ENCODE measurements at regions not wholly inside any gene's neighbourhood (a gene's known extent, or its start where the extent isn't known, plus 50 kb on each side); places are given as distances from the start of the nearest gene placed in this dataset.

DNA sequence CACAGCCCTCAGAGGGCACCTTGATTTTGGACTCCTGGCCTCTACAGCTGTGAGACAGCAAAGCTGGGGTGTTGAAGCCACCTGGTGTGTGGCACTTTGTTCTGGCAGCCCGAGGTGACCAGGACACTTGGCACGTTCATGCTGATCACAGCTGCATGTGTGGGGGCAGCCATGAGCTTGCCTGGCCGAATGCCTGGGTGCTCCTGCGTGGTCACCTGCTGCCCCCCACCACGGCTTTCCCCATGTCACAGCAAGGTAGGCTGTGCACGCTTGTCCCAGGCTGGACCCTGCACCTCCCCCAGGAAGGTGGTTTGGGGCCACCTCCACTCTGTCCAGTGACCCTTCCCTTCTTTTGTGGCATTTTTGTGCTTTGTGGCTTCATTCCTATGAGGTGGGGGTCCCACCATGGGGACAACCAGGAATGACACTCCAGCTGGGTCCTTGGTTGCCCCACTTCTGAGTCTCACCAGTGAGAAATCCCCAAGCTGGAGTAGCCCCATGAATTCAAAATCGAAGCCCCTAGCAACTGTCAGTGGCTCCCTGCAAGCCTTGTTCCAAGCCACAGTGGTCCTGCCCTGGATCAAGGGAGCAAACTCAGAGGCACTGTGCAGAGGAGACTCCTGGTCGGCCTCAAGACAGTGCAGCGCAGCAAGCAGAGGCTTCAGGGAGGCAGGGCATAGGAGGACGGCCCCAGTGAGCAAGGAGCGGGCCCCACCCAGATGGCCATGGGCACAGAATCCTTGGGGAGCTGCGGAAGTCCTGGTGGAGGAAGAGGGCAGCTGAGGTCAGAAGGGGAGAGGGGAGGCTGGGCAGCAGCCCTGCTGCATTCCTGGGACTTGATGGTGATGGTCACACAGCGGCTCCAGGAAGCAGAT is 121.4 kb upstream of the HS6ST1 start:
- DNase-seq, result no peak

DNA sequence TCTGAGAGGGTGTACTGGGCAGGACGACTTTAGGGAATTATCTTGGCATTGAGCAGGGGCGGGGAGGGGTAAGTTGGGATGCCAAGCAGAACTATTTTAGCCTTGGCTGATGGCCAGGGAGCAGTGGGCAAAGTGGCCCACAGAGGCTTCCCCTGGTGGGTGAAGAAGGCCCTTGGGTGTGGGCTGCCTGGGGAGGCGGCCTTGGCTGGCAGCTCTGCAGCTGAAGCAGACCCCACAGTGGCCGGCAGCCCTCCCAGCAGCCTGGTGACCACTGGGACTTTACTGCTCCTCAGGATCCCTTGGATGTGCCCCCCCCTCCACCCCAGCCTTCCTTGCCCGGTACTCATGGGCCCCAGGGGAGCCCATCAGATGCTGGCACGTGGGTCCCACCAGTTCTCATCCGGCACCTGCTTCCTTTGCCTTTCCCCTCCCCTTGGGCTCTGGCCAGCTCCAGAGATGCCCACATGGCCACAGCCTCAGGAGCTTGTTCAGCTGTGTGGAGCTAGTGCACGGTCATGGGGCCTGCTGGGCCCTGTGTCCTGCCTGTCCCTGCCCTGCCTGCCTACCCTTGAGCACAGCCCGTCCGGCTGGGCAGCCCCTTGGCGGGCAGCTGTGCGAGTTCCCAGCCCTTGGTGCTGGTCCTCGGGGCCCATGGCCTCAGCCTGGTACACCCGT is 122.1 kb upstream of the HS6ST1 start:
- DNase-seq, result no peak

DNA sequence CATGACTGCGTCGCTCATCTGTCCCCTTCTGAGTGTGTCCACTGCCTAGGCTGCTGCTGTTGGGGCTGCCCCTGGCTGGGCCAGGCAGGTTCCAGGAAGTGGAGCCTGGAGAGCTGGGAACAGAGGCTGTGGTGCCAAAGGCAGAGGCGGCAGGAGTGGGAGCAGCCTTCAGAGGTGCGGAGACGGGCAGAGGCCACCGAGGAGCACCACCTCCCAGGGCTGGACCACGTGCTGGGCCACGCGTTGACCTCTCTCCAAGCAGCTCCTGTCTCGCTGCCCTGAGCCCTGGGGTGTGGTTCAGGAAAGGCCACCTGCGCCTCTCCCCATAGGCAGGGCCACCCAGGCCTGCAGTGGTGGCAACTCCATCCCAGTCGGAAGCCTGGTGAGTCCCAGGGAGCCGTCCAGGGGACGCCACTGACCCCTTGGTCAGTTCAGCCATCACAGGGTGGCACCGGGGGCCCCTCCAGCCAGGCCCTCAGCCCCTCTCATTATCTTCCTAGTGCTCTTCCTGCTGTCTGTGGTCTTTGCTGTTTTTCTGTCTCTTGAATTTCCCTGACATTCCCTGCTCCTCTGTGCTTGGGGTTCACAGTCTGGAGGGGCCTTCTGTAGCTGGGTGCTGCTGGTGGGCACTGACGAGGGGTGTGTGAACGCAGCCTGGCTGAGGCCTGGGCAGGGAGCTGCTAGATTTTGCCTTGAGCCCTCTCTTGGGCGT is 122.8 kb upstream of the HS6ST1 start:
- no peak for DNase-seq

DNA sequence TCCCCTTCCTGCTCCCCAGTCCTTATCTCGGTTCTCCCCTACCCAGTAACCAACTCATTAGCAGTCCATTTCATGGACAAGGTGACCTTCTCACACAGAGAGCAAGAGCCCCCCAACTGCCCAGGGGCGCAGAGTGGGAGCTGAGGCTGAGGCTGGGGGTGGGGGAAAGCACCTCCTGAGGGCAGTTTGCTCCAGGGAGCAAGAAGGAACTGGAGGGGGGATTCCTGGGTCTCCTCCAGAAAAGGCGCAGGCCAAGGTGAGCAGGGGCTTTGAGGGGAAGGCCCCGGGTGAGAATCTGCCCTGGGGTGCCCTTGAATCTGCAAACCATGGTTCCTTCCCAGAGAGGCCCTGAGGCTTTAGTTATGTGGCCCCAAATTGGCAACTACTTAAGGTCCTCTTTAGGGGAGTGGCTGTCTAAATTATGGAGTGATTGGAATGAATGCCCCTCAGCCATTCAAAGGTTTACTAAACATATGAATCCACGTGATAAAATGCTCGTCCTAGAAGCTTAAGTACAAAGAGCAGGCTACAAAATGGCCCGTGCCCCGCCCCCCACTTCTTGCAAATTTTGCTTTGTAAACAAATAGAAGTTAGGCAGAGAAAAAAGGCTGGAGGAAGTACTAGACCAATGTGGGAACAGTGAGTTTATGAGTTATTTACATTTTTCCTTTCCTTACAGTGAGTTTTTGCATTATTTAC is 123.5 kb upstream of the HS6ST1 start:
- DNase-seq, result no peak

DNA sequence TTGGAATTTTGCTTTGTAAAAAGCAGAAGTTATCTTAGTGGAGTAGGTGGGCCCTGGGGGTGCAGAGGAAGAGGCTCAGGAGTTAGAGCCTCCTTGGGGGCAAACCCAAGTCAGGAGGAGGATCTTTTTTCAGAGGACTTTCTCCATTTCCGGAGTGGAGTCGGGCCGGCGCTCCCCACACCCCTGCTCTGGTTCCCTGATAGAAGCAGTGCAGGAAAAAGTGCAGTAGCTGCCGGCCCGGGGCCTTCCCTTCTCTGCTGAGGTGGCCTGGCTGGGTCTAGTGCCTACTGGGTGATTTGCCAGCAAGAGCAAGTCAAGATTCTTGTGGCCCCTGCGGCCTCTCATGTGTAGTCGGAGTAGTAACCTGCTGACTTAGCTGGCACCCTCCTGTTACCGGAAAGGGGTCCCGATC is 124.2 kb upstream of the HS6ST1 start:
- DNase-seq, result no peak

DNA sequence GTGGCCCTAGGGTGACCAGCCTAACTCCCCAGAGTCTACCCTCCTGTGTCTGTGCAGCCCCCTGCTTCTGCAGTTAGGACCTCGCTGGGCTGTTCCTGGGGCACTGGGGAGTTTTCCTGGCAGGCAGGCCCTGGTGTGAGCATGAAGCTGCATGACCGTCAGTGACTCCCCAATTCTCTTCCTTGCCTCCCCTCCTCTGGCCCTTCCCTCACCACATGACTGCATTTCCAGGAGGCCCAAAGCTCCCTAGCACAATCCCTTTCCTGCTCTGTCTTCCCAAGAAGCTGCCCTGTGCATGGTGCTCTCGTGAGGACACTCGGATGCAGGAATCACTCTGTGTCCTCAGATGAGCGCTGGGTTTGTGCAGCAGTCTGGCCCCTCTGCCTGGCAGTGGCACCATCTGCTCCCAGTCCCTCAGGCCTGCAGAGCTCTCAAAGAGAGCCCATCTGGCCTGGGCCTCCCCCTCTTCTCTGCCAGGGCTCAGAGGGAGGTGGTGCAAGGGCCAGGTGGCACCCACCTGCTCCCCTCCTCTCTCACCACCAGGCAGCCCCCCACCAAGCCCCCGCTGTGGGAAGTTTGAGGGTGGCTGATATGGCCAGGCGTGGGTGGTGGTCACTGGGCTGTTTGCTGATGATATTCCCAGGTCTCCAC is 125.6 kb upstream of the HS6ST1 start:
- DNase-seq, result no peak

DNA sequence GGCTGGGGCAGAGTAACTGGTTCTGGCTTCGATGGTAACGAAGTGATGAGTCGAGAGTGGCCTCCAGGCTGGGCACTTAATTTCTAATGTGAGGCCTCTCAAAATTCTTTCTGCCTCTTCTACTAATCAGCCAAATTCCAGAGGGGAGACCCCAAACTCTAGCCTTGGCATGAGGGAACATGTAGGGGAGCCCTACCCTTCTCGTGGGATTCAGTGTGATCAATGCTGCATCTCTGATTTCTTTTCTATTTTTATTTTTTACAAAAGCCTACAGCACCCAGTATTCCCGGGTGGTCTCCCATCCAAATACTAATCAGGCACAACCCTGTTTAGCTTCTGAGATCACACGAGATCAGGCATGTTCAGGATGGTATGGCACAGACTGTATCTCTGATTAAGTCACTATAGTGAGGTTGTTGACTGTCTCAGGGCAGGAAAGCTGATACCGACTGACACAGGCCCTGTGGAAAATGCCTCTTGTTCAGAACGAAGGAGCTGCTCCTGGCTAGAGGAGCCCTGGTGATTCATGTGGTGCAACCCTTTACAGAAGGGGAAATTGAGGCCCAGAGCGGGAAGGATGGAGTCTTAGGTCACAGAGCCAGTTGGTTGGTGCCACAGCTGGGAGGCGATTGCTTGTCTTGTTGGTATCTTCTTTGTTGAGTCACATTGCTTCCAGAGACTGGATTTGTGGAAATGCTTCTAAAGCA is 126.3 kb upstream of the HS6ST1 start:
- DNase-seq, result no peak

DNA sequence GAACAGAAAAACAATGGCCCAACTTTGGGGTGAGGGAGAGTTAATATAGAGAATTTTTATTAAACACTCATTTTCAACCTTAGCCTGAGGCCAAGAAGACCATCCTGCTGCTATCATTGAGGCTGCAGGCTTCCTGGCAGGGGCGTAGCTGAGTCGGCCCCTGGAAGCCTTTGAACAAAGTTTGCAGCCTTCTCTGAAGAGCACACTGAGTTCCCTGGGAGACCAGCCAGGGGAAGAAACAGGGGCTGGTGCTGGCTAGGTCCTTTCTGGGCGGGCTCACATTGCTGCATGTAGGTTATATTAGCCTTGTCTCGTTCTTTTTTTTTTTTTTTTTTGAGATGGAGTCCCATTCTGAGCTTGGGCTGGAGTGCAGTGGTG is 126.8 kb upstream of the HS6ST1 start:
- DNase-seq, result no peak

DNA sequence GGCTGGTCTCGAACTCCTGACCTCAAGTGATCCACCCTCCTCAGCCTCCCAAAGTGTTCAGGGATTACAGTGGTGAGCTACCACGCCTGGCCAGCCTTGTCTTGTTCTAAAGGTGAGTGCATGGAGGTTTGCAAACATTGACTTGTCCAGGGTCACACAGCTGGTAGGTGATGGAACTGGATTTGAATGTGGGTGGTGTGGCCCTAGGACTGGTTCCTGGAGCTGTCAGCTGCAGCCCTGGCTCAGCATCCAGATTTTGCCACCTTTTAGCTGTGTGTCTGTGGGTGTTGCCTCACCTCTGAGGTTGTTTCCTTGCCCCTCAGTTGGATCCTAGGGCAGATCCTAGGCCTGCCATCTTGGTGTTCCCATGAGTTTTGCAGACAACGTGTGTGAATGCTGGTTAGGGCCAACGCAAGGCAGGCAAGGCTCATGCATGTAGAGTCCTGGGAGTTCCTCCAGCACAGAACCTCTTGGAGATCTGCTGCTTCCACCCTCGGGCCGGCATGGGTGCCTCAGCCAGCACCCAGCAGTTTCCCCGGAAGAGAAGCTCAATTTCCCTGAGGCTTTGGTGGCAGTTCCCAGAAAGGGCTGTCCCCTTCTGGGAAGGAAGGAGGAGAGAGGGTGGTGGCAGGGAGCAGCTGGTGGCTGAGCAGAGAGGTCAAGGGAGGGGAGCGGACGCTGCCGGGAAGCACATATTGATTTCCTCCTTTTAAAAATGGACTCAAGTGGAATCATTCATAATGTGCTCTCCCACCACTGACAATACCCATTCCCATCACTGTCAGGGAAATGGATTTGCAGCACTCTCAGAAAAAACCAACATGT is 127.6 kb upstream of the HS6ST1 start:
- peak; percentile 1 for DNase-seq

DNA sequence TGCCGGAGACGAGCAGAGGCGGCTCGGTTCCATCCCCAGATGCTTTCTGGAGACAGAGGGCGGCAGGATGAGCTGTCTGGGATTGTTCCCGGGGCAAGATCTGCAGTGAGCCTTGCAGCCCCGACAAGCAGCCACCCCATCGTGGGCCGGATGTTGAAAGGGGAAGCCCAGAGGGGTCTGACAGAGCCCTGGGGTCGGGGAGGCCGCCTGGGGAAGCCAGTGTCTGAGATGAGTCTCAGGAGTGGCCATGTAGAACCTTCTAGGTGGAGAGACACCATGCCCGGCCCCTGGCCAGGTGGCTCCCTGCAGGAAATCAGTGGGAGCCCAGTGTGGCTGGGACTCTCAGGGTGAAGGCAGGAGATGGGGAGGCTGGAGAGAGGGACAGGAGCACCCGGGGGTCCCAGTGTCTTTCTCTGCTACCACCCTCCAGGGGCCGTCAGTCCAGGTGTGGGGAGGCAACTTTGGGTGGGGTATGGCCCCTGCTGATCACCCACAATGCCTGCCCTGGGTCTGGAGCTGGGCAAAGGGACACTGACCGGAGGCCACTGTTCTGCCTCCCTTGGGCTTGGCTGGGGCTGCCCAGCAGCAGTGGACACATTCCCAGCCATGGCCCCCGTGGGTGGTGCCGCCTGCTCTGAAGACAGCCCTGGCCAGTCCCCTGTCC is 128.3 kb upstream of the HS6ST1 start:
- DNase-seq, result no peak

DNA sequence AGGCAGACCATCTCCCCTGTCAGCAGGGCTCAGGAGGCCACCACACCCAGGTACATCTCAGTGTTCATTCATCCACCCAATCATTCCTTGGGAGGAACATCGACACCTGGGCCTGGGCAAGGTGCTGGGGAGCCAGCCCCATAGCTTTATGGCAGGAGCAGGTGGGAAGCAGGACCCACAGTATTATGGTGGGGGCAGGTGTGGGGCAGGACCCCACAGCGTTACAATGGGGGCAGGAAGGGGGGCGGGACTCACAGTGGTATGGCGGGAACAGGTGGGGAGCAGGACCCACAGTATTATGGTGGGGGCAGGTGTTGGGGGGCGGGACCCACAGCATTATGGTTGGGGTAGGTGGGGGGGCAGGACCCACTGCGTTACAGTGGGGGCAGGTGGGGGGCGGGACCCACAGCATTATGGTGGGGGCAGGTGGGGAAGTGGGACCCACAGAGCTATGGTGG is 128.9 kb upstream of the HS6ST1 start:
- no peak for DNase-seq

DNA sequence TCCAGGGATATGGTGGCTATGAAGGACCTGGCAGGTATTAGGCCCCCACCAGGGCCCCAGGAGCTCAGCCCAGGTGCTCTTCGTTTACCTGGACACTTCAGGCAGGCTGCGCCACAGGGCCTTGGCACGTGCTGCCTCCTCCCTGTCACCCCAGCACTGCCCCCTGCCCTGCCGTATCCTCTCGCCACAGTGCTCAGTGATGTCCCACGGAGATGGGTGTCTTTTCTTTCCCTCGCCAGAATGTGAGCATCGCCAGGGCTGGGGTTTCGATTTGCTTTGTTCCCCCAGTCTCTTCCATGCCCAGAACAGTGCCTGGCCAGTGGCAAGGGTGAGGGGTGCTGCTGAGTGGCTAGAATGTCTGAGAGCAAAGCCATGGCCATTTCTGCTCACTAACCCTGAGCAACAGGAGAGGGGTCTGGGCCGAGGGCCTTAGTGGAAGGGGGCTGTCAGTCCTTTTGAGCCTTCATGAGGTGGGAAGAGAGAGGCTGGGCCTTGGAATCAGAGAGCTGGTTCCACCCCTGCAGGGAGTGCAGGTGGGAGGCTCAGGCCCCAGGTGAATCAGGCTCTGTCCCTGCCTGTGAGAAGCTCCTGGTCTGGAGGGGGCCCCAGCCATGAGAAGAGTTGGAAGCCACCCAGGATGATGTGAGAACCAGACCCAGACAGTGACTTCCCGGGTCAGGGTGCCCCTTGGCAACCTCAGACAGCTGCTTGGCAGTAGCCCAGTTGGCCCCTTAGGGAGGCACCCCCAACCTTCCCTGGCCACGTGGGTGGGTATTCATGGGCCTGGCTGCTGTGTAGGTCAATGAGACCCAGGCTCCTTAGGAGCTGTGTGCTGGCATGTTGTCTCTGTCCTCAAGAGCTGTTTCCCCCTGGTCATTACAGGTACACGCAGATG is 129.9 kb upstream of the HS6ST1 start:
- DNase-seq, result no peak

DNA sequence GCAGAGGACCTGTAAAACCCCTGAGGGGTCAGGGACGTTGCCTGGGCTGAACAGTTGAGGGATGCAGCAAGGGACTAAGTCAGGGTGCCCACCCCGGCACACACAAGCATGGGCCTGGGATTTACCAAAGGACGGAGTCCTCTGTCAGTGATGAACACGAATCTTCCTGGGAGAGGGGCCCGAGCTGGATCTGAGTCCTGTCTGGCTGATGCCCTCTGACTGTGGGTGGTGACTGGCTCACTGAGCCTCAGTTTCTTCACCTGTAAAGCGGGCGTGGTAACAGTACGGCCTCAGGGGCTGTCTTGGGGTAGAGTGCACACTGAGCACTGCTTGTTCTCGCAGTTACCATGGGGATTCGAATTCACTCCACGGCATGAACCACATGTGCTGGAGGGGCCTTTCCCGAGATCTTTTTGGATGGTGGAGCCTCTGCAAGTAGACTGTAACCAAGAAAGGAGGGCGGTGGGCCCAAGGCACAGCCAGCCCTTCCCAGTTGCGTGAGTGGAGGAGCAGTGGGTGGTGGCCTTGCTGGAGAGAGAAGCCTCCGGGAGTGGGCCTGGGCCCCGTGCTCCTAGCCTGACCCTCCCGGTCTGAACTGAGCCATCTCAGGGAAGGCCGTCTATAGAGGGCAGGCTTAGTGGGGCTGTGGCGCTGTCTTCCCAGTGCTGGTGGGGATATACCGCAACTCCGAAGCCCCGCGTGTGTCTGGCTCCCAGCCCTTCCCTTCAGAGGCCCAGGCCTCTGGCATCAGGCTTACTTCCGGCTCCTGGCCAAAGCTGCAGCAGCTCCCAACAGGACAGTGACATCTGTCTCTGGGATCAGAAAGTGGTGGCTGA is 130.8 kb upstream of the HS6ST1 start:
- no peak for DNase-seq

DNA sequence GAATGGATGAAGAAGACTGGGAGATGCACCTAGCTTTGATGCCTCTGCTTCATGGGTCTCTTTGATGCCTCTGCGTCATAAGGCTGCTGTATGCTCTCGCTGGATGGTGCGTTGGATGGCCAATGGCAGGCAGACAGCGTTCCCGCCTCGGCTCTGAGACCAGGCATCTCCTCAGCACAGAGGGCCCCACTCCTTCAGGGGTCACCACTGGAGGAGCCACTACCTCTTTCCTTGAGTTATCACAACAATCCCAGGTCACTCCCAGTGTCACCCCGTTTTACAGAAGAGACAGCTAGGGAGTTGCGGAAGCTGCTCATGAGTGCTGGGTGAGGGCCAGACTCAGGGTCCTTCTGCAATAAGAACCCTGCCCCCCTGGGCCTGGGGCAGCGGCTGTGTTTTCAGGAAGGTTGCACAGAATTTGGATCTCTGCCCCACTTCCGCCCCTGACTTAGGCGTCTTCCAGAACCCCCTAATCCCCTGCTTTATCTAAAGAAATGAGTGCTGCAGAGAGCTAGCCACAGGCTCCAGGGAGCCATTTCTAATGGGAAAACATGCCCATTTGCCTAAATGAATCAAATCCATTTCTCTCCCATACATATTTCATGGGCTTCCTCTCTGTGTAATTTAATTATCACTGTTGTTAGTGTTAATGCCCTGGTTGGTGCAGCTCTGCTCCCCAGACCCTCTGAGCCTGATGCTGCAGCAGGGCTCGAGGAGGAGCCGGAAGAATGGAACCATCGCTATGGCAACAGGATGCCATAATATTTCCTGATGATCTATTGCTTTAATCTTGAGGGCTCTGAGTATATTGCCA is 131.8 kb upstream of the HS6ST1 start:
- no peak for DNase-seq

DNA sequence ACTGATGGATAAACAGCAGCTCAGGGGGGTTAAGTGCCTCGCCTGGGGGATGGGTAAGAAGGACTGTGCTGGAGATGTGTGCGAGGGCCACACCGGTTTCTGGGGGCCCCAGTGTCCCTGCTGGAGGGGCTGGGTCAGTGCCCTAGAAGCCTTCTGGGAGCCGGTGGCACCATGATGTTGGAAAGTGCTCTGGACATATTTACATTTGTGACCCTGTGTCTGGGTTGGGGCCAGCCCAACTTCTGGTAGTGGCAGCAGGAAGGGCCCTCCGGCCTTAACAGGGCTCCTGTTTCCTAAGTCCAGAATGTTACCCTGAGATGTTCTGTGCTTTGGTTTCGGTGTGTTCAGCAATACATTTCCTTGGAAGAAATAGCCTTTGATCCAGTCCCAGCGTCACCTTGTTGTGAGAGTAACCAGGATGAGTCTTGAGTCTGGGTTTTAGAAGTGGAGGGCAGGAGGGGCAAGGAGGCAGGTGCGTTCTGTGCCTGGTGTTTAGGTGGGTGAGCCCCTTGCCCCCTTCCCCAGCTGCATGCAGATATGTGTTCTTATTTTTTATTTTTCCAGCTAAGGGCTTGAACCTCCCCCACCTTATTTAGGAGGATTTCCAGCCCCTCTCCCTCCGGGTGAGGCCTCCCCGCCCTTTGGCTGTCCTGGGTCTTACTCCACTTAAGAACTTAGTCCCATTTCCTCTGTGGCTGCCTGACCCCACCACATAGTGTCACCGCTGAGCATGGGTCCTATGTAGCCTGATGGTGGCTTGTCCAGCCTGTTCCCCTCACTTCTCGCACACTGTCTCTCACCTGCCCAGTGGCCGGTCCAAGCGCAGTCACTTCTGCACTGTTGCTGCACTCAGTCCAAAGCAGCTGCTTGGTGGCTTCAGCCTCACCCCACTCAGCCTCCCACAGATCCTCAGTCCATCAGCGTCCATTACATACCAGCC is 132.7 kb upstream of the HS6ST1 start:
- DNase-seq, result no peak

DNA sequence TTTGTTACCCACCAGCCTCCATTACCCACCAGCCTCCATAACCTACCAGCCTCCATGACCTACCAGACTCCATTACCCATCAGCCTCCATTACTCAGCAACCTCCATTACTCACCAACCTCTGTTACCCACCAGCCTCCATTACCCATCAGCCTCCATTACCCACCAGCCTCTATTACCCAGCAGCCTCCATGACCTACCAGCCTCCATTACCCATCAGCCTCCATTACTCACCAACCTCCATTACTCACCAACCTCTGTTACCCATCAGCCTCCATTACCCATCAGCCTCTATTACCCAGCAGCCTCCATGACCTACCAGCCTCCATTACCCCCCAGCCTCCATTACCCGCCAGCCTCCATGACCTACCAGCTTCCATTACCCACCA is 133.3 kb upstream of the HS6ST1 start:
- no peak for DNase-seq

All from activated gamma-delta T cell treated with Interleukin-2 at 50 U/mL for 16 hours (primary cell).